HG02970 (cell line): ENCODE measurements at regions not wholly inside any gene's neighbourhood (a gene's known extent, or its start where the extent isn't known, plus 50 kb on each side); places are given as distances from the start of the nearest gene placed in this dataset.

Experiments used
- ATAC-seq: cut with Tn5 transposase; IDR thresholded peaks from one replicate; pipeline ENCODE4 v1.9.1; 2021; ENCODE audit warnings: mild to moderate bottlenecking, moderate library complexity, moderate number of reproducible peaks; ENCODE audit not compliant: unreplicated experiment, low FRiP score

GRCh38 chr4:63528256-63528991 lies 880.8 kb downstream of the TECRL start:
- ATAC-seq = no peak

- ATAC-seq = no peak
Measured at GRCh38 chr4:63526251-63526650, 883.0 kb downstream of the TECRL start.

GRCh38 chr4:63524764-63525163 lies 884.5 kb downstream of the TECRL start:
- no peak for ATAC-seq

- no peak for ATAC-seq
Measured at GRCh38 chr4:63505714-63506460, 903.4 kb downstream of the TECRL start.

GRCh38 chr4:63493265-63493664 lies 916.0 kb downstream of the TECRL start:
- no peak for ATAC-seq

- ATAC-seq = no peak
Measured at GRCh38 chr4:63492515-63492914, 916.7 kb downstream of the TECRL start.

- no peak for ATAC-seq
Measured at GRCh38 chr4:63464393-63464792, 944.9 kb downstream of the TECRL start.

GRCh38 chr4:63460075-63460474 lies 949.2 kb downstream of the TECRL start:
- ATAC-seq = no peak

- no peak for ATAC-seq
Measured at GRCh38 chr4:63459329-63459728, 949.9 kb downstream of the TECRL start.

- ATAC-seq = no peak
Measured at GRCh38 chr4:63458010-63458409, 951.2 kb downstream of the TECRL start.

GRCh38 chr4:63440236-63440635 lies 969.0 kb downstream of the TECRL start:
- no peak for ATAC-seq

- ATAC-seq = no peak
Measured at GRCh38 chr4:63430105-63430504, 979.1 kb downstream of the TECRL start.

GRCh38 chr4:63396269-63396668 lies 1013.0 kb downstream of the TECRL start:
- ATAC-seq = no peak

GRCh38 chr4:63393544-63393943 lies 1015.7 kb downstream of the TECRL start:
- ATAC-seq = no peak

GRCh38 chr4:63379750-63380522 lies 1029.3 kb downstream of the TECRL start:
- no peak for ATAC-seq

- ATAC-seq = no peak
Measured at GRCh38 chr4:63371001-63371400, 1038.2 kb downstream of the TECRL start.

- no peak for ATAC-seq
Measured at GRCh38 chr4:63361628-63362027, 1047.6 kb downstream of the TECRL start.

- ATAC-seq = no peak
Measured at GRCh38 chr4:63361066-63361465, 1048.2 kb downstream of the TECRL start.

GRCh38 chr4:63349674-63350025 lies 1059.6 kb downstream of the TECRL start:
- ATAC-seq = no peak

- ATAC-seq = no peak
Measured at GRCh38 chr4:63348735-63349673, 1060.2 kb downstream of the TECRL start.
